Astrocyte (in vitro differentiated cells and primary cell): ENCODE measurements at regions not wholly inside any gene's neighbourhood (a gene's known extent, or its start where the extent isn't known, plus 50 kb on each side); places are given as distances from the start of the nearest gene placed in this dataset.

Experiments
- CTCF ChIP-seq: IDR thresholded peaks from 2 replicates; pipeline ENCODE4 v1.5.1; 2011; ENCODE audit warnings: low read depth, mild to moderate bottlenecking, inconsistent platforms, low read length, moderate library complexity; ENCODE audit not compliant: insufficient read depth
- EZH2 ChIP-seq: IDR thresholded peaks from 2 replicates; pipeline ENCODE4 v1.6.1; 2012; ENCODE audit warnings: mild to moderate bottlenecking, low read length, inconsistent platforms; ENCODE audit not compliant: insufficient read depth

- TF ChIP-seq CTCF, result no peak
- TF ChIP-seq EZH2, result no peak
These were observed 63.7 kb upstream of the ARID5B start for GRCh38 chr10:61837755-61838171.
